PC-3 (cell line): ENCODE measurements at regions not wholly inside any gene's neighbourhood (a gene's known extent, or its start where the extent isn't known, plus 50 kb on each side); places are given as distances from the start of the nearest gene placed in this dataset.

Experiments used
- CTCF ChIP-seq: fragments of 300-600 bp; sonication (generic); conservative IDR thresholded peaks from 2 replicates; pipeline ENCODE4 v1.5.1; 2017; ENCODE audit warnings: antibody characterized with exemption, low read depth, mild to moderate bottlenecking, low read length
- EZH2 ChIP-seq: fragments of 300-600 bp; sonication (generic); IDR thresholded peaks from one replicate; pipeline ENCODE4 v1.6.1; 2017; ENCODE audit warnings: antibody characterized with exemption, mild to moderate bottlenecking, low read length; ENCODE audit not compliant: unreplicated experiment

- TF ChIP-seq EZH2 (no peak), CTCF (no peak)
Measured at GRCh38 chr2:8388781-8389180, 293.1 kb upstream of the ID2 start.
